Heart left ventricle (tissue), 16 donors: ENCODE measurements at regions not wholly inside any gene's neighbourhood (a gene's known extent, or its start where the extent isn't known, plus 50 kb on each side); places are given as distances from the start of the nearest gene placed in this dataset.

Source experiments
- ATAC-seq, 4 donors: fragments of 200-7000 bp; cut with Tn5 transposase; one replicate each; pipeline ENCODE4 v1.9.1; 2020 to 2022; ENCODE audit warnings: moderate library complexity in 4 of 4, mild to moderate bottlenecking in 3 of 4, moderate number of reproducible peaks in 1 of 4
- DNase-seq, 5 donors: peaks; one replicate each; pipeline ENCODE4 v3.0.0-alpha.2; 2020
- H3K27ac ChIP-seq, 12 donors: fragments of 200-600 bp; sonication (generic) in 4 of 12; one replicate each; pipeline versions ENCODE4 v1.5.0 to v1.8.0; 2016 to 2022; ENCODE audit warnings: mild to moderate bottlenecking in 2 of 12
- H3K27me3 ChIP-seq, 9 donors: fragments of 200-600 bp; sonication (generic) in 2 of 9; one replicate each; pipeline versions ENCODE4 v1.5.1 to v1.8.0; 2016 to 2022; ENCODE audit warnings: mild to moderate bottlenecking in 3 of 9
- H3K36me3 ChIP-seq, 9 donors: fragments of 200-600 bp; sonication (generic) in 2 of 9; one replicate each; pipeline versions ENCODE4 v1.5.0 to v1.8.0; 2018 to 2022; ENCODE audit warnings: mild to moderate bottlenecking in 2 of 9
- H3K4me1 ChIP-seq, 12 donors: fragments of 200-600 bp; sonication (generic) in 4 of 12; one replicate each; pipeline versions ENCODE4 v1.5.0 to v1.8.0; 2016 to 2022; ENCODE audit warnings: mild to moderate bottlenecking in 3 of 12
- H3K4me3 ChIP-seq, 12 donors: fragments of 200-600 bp; sonication (generic) in 4 of 12; one replicate each; pipeline versions ENCODE4 v1.5.0 to v1.8.0; 2017 to 2022; ENCODE audit warnings: mild to moderate bottlenecking in 9 of 12, moderate library complexity in 4 of 12
- H3K9me3 ChIP-seq, 12 donors: fragments of 200-600 bp; sonication (generic) in 4 of 12; one replicate each; pipeline versions ENCODE4 v1.5.0 to v1.8.0; 2016 to 2022; ENCODE audit warnings: mild to moderate bottlenecking in 1 of 12
- POLR2A ChIP-seq, 2 donors: fragments of 450-650 bp; IDR thresholded peaks; one replicate each; pipeline ENCODE4 v1.6.1; 2017; ENCODE audit warnings: antibody characterized with exemption in 2 of 2, mild to moderate bottlenecking in 2 of 2, moderate library complexity in 2 of 2
- WGBS, 4 donors: extraction: QIAGEN DNeasy Blood & Tissue Kit in 2 of 4; methylation state at CpG; one replicate each; pipeline versions ENCODE4 v1.1.5 to v1.1.7; 2013 to 2018; 5-methylcytosine and 5-hydroxymethylcytosine counted together
- intact Hi-C, 10 donors: fragments of 100-400 bp; cut with DNase I; formaldehyde crosslinking; loops; one replicate each; pipeline versions ENCODE4 v1.11.1 to v1.14.2; 2022
- TF ChIP-seq, protein P1 (sequence below), 12 donors: fragments of 200-600 bp; sonication (generic) in 4 of 12; IDR thresholded peaks; one replicate each; pipeline versions ENCODE4 v1.5.0 to v1.8.0; 2018 to 2022; ENCODE audit warnings: antibody characterized with exemption in 12 of 12, mild to moderate bottlenecking in 5 of 12
- donor health status: ischemic (EF 13 %, LVEDD 7.1; RV severe dilation, severe dysfunction).
- donor health status: healthy with polysubstance abuse.
- donor health status: DM: no; HTN: yes; CAD: no.
- donor health status: DM: no; HTN: no; CAD: no.
- donor health status: ischemic (EF 25% LVEDD 6.9; RV normal size, moderate dysfunction).
- donor health status: ischemic (EF 25% LVEDD 5.7; RV mildly dilated, moderate dysfunction).
- donor health status: healthy.
- donor health status: DM: yes; HTN: yes; CAD: no.
- donor health status: ischemic (EF 35%, LVEDD 5.7; RV mildly dilated, moderate dysfunction).
- donor health status: nonischemic (EF 11% LVEDD 7.7; RV severe dilation, severe dysfunction).
- donor health status: DM: yes; HTN: yes; CAD: no.
- donor health status: PGD.
- donor health status: ischemic (EF 29% LVEDD 5.4; RV normal size, mild dysfunction).
- donor health status: nonischemic (EF 23%, LVEDD 6.1; RV moderate dilation, normal function).

- ATAC-seq (no peak), DNase-seq (no peak)
- no peaks in the 10 kb centered on the region for H3K4me1 ChIP-seq
- H3K27me3 ChIP-seq: no peaks in the 10 kb centered on the region
- peaks cover 0 to 43% (median 14%) of the 10 kb centered on the region in 12 donors for H3K9me3 ChIP-seq
- H3K4me3 ChIP-seq: no peak overlapping the region
- H3K27ac ChIP-seq: no peak overlapping the region
- no peaks in the 10 kb centered on the region for H3K36me3 ChIP-seq
- WGBS, 4 donors: 83 to 88% (median 85%) methylated on average over 1 of the region's 1 CpG
- intact Hi-C loops: no loop called here
- no peak for TF ChIP-seq POLR2A (IDR thresholded peaks at IDR 0.05)
Observed at GRCh38 chr5:162520878-162521277, 453.3 kb downstream of the GABRG2 start.

DNA sequence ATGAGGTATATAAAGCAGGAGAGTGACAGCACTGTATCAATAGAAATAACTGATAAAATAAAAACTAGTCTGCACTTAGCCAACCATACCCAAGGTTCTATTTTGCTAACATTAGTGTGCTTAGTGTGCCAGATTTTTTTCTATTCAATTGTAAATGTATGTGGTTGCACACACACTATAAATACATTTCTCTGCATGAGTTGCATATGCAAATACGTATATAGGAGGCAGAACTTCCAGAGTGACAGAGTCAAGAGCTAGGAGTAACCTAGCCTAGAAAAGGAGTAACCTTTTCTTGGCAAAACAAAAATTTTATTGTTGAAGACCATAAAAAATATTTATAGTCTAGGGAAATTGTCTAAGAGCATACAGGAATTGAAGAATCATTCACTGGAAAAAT is 461.6 kb downstream of the GABRG2 start:
- intact Hi-C loops: no loop called here
- H3K27ac ChIP-seq: no peak overlapping the region
- 38 to 56% (median 44%) methylated on average over 1 of the region's 1 CpG for whole genome bisulfite sequencing, 4 donors
- ATAC-seq (no peak), DNase-seq (no peak)
- H3K27me3 ChIP-seq: no peaks in the 10 kb centered on the region
- no peaks in the 10 kb centered on the region for H3K36me3 ChIP-seq
- H3K4me1 ChIP-seq: no peaks in the 10 kb centered on the region
- TF ChIP-seq POLR2A (IDR thresholded peaks at IDR 0.05): no peak
- TF ChIP-seq, protein P1, sequence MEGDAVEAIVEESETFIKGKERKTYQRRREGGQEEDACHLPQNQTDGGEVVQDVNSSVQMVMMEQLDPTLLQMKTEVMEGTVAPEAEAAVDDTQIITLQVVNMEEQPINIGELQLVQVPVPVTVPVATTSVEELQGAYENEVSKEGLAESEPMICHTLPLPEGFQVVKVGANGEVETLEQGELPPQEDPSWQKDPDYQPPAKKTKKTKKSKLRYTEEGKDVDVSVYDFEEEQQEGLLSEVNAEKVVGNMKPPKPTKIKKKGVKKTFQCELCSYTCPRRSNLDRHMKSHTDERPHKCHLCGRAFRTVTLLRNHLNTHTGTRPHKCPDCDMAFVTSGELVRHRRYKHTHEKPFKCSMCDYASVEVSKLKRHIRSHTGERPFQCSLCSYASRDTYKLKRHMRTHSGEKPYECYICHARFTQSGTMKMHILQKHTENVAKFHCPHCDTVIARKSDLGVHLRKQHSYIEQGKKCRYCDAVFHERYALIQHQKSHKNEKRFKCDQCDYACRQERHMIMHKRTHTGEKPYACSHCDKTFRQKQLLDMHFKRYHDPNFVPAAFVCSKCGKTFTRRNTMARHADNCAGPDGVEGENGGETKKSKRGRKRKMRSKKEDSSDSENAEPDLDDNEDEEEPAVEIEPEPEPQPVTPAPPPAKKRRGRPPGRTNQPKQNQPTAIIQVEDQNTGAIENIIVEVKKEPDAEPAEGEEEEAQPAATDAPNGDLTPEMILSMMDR (IDR thresholded peaks at IDR 0.05): no peak
- H3K9me3 ChIP-seq: peaks cover 0 to 9% (median 0%) of the 10 kb centered on the region in 12 donors
- H3K4me3 ChIP-seq: no peak overlapping the region

DNA sequence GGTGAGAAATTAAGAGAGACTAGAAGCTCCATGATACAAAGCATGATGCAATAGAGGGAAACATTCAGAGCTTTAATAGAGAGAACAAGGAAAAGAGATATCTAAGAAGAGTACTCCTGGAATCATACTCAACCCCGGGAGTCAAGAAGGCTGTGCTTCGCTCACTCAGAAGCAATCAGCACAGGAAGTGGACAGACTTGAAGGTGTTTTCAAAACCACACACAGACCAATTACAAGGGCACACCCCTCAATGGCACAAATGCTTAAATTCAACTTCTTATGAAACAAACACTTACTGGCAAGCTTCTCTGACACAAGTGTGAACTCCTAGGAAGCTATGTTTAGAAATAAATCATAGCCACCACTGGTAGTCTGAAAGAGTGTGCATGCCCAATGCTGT is 462.3 kb downstream of the GABRG2 start:
- ATAC-seq: no peak

DNA sequence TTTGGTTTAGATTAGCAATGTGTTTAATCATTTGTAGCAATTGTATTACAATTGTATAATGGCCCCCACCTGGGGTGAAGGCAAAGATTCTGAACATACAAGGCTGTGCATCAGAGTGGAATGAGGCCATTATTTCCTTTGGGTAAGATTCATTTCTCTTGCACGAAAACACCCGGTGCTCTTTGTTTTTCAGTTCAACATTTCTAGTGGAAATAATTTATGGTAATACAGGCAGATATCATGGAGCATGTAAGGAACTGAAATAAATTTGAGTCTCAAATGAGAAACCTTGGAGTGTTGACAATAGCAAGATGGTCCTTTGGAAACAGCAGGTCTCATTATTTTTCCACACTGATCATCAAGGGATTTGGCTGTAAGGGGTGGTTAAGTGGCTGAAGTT is 475.9 kb downstream of the GABRG2 start:
- no peaks in the 10 kb centered on the region for H3K27me3 ChIP-seq
- no peak for DNase-seq
- H3K36me3 ChIP-seq: no peaks in the 10 kb centered on the region
- intact Hi-C loops: no loop called here
- 73 to 92% (median 86%) methylated on average over 2 of the region's 2 CpGs for WGBS, 4 donors
- H3K9me3 ChIP-seq: peaks cover 0 to 7% (median 0%) of the 10 kb centered on the region in 12 donors
- no peak for TF ChIP-seq POLR2A (IDR thresholded peaks at IDR 0.05)
- TF ChIP-seq, protein P1 (IDR thresholded peaks at IDR 0.05): no peak
- H3K27ac ChIP-seq: no peak overlapping the region
- no peak overlapping the region for H3K4me3 ChIP-seq
- no peak for ATAC-seq
- no peaks in the 10 kb centered on the region for H3K4me1 ChIP-seq

More for the DNA sequence above, 462.3 kb downstream of the GABRG2 start:
- Histone ChIP-seq H3K36me3 (no peaks in the 10 kb centered on the region), H3K4me3 (no peak overlapping the region), H3K4me1 (no peaks in the 10 kb centered on the region), H3K9me3 (peaks cover 0 to 6% (median 0%) of the 10 kb centered on the region in 12 donors), H3K27ac (no peak overlapping the region), H3K27me3 (no peaks in the 10 kb centered on the region)
- DNase-seq: no peak
- WGBS, 4 donors: 77 to 90% (median 86%) methylated on average over 2 of the region's 2 CpGs
- TF ChIP-seq POLR2A (IDR thresholded peaks at IDR 0.05): no peak
- TF ChIP-seq, protein P1 (IDR thresholded peaks at IDR 0.05): no peak
- intact Hi-C loops: no loop called here

- no peak overlapping the region for H3K27ac ChIP-seq
- intact Hi-C loops: no loop called here
- ATAC-seq: no peak
- no peak for DNase-seq
- no peaks in the 10 kb centered on the region for H3K36me3 ChIP-seq
- H3K4me3 ChIP-seq: no peak overlapping the region
- peaks cover 0 to 13% (median 0%) of the 10 kb centered on the region in 12 donors for H3K9me3 ChIP-seq
- no peaks in the 10 kb centered on the region for H3K4me1 ChIP-seq
- TF ChIP-seq POLR2A (IDR thresholded peaks at IDR 0.05): no peak
- TF ChIP-seq, protein P1 (IDR thresholded peaks at IDR 0.05): no peak
- no peaks in the 10 kb centered on the region for H3K27me3 ChIP-seq
- WGBS, 4 donors: 82 to 96% (median 90%) methylated on average over 2 of the region's 2 CpGs
Observed at GRCh38 chr5:162544905-162545304, 477.3 kb downstream of the GABRG2 start.
